GM19438 (cell line): ENCODE measurements at regions not wholly inside any gene's neighbourhood (a gene's known extent, or its start where the extent isn't known, plus 50 kb on each side); places are given as distances from the start of the nearest gene placed in this dataset.

Experiments used
- ATAC-seq: cut with Tn5 transposase; IDR thresholded peaks from one replicate; pipeline ENCODE4 v1.9.1; 2021; ENCODE audit warnings: low read depth; ENCODE audit not compliant: unreplicated experiment

DNA sequence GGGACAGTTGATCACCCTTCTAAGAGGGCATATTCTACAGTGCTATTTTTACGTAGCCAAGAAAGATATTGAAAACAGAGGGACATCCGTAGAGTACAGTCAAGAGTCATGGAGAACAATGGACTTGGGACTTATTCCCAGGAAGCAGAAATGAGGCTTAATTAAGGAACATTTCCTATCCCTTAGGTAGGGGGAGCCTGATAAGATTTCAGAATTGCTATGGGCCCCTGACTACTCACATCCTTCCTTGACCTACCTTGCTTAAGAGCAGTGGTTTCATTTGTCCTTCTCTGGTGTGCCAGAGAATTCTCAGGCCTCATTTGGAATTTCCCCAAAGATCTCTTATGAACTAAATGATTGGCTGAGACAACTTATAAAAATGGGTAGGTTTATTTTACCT lies 189.5 kb upstream of the DTNBP1 start:
- no peak for ATAC-seq

DNA sequence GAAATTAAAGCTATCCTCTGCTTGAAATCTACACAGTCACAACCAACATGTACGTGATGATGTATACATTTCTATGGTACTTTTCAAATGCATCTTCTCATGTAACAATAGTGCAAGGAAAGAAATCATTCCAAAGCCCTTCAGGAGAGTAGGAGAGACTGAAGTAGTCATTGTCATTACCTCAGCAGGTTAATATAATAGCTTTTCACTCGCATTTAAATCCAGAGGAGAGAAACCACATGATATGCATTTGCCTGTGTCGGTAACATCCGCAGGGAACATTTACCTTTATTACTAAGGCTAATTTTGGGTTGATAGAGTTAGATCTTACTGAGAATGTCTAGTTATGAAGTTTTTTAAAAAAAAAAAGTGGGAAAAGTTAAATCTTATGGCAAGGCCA lies 186.6 kb upstream of the DTNBP1 start:
- no peak for ATAC-seq

DNA sequence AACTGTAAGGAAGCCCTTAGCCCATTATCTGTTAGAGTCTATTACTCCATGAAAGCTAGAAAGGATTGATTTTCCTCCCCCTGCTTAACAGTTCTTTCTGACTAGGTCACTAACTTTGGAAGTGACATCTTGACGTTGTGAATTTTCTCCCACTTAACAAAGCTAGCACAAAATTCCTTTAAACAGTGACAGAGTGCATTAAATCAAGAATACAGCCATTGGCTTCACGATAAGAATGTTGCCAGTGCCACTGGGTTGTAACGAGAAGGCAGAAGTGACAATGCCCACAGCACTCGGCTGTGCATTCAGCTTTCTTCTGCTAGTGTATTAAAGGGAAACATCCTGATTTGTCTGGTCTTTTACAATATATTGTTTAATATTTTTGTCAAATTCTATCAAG lies 182.7 kb upstream of the DTNBP1 start:
- ATAC-seq: no peak

DNA sequence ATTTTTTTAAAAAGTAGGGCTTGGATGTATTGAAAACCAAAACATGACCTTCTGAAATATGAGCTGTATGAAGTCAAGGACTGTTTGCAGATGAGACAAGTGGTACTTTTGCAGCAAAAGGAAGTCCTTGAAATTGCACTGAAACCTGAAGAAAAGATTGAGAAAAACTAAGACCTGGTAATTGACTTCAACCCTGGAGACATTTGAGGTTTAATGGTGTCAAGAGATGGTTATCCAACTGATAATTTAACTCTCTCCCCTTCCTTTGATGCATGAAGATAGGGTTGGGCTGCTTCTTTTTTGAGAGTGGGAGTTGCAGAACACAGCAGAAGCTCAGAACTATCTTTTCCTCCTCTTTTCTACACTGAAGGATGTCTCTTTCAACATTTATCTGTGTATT lies 180.9 kb upstream of the DTNBP1 start:
- ATAC-seq: no peak

DNA sequence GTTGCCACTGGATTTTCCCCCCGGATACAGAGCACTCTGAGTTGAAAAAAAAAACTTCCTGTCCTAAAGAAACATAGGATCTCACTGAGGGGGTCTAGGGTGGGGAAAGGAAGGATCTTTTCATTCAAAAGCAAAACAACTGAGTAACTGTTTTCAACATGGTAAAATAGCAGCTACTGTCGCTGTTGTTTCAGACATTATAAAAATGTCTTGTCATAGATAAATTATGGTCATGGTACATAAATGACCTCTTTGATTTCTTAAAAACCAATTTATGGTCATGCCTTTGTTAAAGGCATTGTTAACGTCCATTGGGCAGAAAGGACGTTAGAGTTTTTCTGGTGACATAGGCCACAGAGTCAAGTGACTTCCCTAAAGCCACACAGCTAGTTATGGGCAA lies 180.4 kb upstream of the DTNBP1 start:
- no peak for ATAC-seq

DNA sequence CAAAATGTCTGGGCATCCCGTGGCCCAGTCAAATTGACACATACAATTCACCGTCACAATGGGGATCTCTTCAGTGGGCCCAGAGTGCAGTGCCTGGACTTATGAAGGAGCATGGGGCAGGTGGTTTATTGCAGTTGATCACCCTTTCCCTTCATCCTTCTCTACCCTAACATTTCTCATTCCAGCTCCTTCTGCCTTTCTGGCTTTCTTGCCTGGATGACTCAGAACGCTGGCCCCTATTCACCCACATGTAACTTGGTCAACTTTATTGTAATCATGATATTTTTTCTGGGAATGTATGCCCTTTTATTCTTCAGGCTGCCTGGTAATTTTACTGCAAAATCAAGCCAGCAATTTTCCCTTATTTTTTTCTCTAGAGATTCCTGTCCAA lies 179.9 kb upstream of the DTNBP1 start:
- ATAC-seq: no peak

DNA sequence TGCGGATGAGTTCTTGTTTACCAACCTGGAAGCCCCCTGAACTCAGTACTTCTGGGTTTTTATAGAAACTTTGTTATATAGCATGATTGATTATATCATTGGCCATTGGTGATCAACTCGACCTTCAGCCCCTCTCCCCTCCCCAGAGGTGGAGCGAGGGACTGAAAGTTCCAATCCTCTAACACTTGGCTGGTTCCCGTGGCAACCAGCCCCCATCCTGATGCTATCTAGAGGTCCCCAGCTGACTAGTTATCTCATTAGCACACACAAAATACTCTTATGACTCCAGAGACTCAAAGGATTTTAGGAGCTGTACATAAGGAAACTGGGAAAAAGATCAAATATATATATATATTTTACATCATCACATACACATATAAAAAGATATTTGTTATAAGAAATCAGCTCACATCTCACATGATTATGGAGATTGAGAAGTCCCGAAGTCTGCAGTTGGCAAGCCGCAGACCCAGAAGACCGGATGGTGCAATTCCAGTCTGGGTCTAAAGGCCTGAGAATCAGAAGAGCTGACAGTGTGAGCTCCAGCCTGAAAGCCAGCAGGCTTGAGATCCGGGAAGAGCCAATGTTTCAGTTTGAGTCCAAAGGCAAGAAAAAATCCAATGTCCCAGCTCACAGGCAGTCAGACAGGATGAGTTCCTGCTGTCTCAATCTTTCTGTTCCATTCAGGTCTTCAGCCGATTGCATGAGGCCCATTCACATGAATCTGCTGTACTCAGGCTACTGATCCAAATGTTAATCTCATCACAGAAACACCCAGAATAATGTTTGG lies 179.3 kb upstream of the DTNBP1 start:
- ATAC-seq: no peak

DNA sequence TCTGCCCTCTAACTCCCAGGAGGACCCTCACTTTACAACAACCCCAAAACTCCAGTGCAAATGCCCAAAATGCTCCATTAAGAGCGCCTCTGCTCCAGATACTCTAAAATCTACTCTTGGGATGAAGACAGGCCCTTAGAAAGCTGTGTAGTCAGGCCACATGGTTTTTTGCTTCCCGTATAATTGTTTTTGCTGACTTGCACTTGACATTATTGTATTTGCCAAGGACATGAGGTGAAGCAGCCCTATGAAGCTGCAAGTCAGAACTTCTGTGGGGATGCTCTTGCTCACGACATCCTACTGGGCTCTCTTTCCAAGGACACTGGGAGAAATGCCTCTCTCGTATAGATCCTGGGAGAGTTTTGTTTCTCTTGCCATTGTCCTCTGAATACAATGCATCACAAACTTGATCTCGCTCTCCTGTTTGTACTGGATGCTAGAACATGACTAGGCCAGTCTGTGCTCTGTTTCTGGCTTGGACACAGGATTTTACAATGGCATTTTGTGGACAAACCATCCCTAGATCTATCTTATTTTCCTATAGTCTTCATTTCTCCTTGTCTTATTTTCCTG lies 177.2 kb upstream of the DTNBP1 start:
- no peak for ATAC-seq

DNA sequence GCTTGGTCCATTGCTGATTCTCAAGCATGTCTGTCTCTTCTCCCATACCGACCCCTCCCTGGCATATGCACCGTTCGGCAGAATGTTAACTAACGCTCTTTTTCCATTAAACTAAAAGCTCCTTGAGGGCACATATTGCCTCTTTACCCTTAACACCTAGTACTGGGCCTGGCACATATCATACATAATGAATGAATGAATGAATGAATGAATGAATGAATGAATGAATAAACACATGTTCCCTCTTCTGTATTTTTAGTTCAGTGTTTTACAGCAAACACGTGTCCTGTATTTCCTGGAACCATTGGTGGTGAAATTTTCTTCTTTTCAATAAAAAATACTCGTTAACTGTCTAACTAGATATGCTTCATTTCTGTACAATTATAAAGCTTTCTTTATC lies 174.4 kb upstream of the DTNBP1 start:
- no peak for ATAC-seq

DNA sequence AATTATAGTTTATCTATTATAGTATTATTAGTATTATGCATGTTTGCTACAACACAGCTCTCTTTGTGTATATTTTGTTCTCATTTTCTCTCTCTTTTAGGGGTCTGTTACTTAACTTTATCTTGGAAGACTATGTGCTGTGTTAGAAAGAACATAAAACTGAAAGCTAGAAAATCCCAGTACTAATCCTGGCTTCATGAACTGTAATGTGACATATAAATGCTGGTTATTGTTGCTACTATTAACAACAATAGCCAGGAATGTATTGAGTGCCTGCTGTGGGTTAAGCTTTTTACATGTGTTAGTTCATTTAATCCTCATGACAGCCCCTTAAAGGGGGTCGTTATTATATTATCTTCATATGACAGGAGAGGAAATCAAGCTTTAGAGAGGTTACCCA lies 170.0 kb upstream of the DTNBP1 start:
- ATAC-seq: no peak

DNA sequence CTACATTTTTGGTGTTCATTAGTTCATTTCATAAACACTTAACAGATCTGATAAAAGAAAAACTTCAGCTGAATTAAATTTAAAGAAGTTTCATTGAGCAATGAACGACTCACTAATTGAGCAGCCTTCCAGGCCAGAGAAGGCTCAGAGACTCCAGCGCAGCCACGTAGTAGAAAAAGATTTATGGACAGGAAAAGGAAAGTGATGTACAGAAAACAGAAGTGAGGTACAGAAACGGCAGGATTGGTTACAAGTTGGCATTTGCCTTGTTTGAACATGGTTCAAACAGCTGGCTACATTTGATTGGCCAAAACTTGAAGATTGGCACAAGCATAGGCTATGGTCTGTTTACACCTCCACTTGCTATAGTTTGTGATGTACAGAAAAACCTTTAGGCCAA lies 166.3 kb upstream of the DTNBP1 start:
- ATAC-seq: no peak

DNA sequence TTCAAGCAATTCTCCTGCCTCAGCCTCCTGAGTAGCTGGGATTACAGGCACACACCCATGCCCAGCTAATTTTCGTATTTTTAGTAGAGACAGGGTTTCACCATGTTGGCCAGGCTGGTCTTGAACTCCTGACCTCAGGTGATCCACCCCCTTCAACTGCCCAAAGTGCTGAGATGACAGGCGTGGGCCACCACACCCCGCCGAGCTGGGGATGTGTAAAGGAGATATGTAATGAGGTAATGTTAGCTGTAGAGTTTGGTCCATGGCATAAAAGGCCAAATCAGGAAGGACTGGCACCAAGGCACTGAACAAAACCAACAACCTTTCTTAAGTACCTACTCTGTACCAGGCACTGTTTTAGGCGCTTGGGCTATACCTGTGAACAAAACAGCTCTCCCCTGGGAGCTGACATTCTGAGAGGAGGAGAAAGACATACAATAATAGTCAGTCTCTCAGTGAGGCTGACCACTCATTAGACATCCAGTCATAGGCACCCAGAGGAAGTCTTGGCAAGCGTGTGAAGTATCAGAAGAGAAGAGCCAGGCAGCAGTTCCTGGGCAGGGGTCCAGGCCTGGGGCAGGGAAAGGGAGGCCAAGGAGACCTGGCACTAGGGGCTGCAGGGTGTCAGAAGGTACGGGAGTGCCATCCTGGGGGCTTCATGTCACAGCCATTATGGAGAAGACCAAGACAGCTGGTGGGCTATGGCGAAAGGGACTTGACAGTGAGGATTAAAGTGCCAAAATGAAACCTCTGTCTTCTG lies 164.8 kb upstream of the DTNBP1 start:
- ATAC-seq: no peak

DNA sequence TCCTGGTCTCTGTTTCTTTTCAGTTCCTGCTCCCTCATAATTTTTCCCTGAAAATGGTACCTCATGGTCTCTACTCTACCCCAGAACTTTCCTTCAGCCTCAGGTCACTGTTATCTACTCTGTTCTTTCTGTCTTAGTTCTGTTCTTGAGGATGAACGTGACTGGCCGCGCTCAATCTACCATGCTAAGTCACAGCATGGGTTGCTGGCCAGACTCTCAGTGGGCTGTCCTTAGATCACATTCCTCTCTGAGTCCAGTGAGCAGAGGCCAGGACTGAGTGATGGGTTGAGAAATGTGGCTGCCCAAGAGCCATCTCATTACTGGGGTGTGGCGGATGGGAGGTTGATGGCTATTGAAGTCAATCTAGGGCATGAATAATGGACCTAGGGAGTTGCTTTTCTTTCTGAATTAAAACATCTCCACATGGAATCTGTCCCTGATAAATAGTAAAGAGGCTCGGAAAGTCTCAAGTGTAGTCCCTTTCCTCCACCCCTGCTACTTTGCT lies 164.0 kb upstream of the DTNBP1 start:
- ATAC-seq: no peak

DNA sequence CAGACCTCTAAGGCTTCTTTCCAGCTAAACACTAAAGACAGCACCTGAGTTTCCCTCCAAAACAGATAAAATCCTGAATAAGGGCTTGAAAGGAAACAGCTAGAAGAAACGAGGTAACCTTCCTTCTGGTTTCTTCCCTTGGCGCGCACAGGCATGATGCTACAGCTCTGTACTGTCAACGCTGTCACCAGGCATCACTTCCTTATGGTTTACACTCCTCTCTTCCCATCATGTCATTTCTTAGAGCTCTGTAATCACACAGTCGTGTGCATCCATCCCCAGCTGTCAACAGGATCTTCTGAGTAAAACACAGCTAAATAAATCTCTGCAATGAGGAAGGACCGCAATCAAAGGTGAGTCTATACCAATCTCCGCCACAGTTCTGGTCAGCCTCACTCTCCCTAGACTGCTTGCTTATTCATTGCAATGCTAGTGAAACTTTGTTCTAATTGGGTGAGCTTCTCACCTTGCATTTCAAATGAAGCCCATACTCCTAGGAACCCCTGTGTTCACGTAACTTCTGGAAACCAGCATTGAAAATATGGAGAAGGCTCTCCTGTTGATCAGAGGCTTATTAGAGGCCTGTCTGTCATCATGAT lies 162.6 kb upstream of the DTNBP1 start:
- no peak for ATAC-seq

DNA sequence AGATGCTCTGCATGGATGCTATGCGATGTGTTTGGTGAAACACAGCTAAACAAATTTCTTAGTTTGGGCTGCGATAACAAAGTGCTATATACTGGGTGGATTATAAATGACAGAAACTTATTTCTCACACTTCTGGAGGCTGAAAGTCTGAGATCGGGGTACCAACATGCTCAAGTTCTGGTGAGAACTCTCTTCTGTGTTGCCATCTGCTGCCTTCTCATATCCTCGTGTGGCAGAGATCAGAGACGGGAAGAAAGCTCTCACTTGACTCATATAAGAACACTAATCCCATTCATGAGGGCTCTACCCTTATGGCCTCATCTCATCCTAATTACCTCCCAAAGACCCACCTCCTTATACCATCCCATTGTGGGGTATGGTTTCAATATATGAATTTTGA lies 162.0 kb upstream of the DTNBP1 start:
- no peak for ATAC-seq

DNA sequence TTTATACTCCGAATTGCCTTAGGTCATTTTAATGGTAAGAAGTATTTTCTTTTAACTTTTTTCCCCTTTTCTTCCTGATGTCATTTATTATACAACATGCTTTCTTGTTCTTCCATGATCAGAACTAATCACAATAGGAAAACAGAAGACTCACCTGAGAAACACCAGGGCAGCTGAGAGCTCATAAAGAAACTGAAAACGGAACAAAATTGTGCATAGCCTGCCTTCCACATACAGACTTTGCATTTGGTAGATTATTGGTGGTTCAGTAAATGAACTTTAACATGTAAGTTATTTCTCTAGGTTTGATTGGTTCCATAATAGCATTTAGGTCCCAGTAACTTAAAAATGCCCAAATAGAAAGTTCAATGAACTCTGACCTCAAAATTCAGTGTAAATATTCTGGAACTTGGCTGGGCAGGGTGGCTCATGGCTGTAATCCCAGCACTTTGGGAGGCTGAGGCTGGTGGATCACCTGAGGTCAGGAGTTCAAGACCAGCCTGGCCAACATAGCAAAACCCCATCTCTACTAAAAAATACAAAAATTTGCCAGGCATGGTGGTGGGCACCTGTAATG lies 161.1 kb upstream of the DTNBP1 start:
- ATAC-seq: peak; percentile 58

DNA sequence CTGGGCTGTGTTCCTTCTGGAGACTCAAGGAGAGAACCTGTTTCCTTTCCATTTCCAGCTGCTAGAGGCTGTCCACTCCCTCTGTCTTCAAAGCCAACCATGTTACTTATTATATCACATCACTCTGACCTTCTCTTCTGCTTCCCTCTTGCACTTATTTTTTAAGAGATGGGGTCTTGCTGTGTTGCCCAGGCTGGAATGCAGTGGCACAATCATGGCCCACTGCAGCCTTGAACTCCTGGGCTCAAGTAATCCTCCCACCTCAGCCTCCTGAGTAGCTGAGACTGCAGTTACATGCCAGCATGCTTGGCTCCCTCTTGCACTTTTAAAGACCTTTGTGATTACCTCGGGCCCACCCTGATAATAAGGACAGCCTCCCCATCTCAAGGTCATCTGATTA lies 160.0 kb upstream of the DTNBP1 start:
- no peak for ATAC-seq

DNA sequence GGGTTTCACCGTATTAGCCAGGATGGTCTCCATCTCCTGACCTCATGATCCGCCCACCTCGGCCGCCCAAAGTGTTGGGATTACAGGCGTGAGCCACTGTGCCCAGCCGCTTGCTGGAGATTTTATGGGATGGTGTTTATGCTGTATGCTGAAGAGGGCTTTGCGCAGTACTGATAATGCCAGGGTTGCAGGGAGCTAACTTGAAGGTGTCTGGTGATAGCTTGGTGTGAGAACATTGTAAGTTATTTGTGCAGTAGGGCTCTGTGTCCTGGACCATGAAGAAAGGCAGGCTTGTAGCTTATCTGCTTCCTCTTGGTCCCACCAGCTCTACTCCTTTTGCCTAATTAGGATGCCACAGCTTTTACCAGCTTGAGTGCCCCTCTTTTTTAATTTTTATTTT lies 157.0 kb upstream of the DTNBP1 start:
- ATAC-seq: no peak

DNA sequence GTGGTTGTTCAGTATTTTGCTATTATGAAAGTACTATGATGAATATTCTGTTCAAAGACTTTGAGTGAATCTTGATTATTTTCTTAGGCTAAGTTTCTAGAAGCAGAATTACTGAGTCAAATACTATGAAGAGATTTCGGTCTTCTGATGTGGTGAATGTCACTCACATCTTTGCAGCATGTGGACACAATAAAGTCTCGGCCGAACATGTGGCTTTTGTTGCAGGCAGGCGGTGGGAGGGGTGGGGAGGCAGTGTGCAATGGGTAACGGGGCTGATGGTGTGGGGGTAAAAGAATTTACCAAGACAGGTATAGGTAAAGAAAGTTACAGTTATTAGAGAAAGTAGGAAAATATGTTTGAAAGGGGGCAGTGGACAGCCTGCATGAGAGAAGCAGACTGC lies 156.4 kb upstream of the DTNBP1 start:
- ATAC-seq: no peak

DNA sequence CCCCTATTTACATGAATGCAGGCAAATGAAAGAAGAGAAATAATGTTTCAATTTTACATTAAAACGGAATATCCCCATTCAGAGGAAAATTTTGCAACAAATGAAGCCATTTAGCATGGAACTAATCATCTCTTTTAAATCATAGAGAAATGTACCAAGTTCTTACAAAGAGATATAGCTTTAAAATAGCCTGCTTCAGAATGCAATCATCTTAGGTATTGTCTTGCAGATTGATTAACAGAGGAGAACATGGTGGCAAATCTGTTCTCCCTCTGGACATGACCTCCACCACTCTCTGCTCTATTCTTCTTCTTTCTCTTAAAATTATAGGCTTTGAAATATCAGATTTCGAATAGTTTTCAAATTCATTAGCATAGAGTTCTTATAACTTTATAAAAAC lies 155.7 kb upstream of the DTNBP1 start:
- no peak for ATAC-seq

DNA sequence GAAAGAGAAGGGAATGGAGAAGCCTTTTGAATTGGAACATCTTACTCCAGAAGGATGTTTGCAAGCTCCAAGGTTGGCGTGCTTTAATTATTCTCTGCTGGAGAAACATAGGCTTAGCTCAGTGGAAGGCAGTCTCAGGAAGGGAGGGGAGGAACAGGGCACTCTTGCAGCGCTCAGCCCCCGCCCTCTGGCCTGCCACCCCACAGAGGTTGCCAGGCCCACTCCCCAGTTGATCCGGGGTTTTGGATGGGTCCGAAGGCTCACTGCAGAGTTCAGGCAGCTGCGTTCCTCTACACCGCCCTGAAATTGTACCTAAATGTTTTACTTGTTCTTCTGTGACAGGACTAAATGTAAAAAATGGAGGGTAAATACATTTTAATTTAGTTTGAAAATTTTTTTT lies 155.2 kb upstream of the DTNBP1 start:
- ATAC-seq: no peak
